ENCODE measurements at regions not wholly inside any gene's neighbourhood (a gene's known extent, or its start where the extent isn't known, plus 50 kb on each side); places are given as distances from the start of the nearest gene placed in this dataset.

DNA sequence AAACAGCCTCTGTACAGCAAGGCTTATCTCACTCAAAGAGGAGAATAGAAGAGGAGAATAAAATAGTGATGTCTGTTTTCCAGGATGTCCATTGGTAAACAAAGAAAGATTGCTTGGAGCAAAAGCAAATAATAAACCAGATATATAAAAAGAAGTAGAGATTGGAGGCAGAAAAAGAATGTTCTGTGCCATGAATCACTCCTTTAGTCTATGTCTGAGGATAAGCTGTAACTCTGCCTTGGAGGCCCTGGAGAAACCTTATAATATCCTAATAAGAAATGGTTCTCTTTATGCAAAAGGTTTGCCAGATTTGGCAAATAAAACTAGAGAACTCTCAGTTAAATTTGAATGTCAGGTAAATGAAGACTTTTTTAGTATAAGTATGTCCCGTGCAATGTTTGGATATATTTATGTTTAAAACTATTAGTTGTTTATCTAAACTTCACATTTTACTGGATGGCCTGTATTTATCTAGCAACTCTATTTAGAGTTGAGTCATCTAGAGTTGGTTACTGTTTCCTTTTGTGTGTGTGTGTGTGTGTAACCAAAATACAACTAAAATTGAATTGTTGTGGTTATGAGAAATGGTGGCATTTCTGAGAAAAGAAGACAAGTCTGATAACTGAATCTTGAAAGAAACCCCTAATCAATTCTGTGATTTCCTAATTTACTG, 510.3 kb upstream of the SETBP1 start:
- TF ChIP-seq, protein P1, sequence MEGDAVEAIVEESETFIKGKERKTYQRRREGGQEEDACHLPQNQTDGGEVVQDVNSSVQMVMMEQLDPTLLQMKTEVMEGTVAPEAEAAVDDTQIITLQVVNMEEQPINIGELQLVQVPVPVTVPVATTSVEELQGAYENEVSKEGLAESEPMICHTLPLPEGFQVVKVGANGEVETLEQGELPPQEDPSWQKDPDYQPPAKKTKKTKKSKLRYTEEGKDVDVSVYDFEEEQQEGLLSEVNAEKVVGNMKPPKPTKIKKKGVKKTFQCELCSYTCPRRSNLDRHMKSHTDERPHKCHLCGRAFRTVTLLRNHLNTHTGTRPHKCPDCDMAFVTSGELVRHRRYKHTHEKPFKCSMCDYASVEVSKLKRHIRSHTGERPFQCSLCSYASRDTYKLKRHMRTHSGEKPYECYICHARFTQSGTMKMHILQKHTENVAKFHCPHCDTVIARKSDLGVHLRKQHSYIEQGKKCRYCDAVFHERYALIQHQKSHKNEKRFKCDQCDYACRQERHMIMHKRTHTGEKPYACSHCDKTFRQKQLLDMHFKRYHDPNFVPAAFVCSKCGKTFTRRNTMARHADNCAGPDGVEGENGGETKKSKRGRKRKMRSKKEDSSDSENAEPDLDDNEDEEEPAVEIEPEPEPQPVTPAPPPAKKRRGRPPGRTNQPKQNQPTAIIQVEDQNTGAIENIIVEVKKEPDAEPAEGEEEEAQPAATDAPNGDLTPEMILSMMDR (IDR thresholded peaks at IDR 0.05; ENCODE audit: insufficient read depth, low read depth, low read length) = no peak
- TF ChIP-seq EZH2 (IDR thresholded peaks at IDR 0.05; ENCODE audit: insufficient read depth, low read length) = no peak
